HEK293 (cell line): ENCODE measurements at regions not wholly inside any gene's neighbourhood (a gene's known extent, or its start where the extent isn't known, plus 50 kb on each side); places are given as distances from the start of the nearest gene placed in this dataset.
A peak's percentile ranks its signal among the peaks of the same experiment; 100 is the strongest.

Experiments used
- GLIS2 ChIP-seq: fragments of 450-650 bp; formaldehyde crosslinking; IDR thresholded peaks from 2 replicates; pipeline ENCODE4 v1.5.1; 2016; ENCODE audit warnings: missing biosample characterization, missing genetic modification characterization
- INSM2 ChIP-seq: fragments of 450-650 bp; formaldehyde crosslinking; IDR thresholded peaks from 2 replicates; pipeline ENCODE4 v1.5.1; 2016; ENCODE audit warnings: missing biosample characterization, missing genetic modification characterization
- KLF10 ChIP-seq: fragments of 450-650 bp; IDR thresholded peaks from 2 replicates; pipeline ENCODE4 v1.5.1; 2018; ENCODE audit warnings: missing biosample characterization, mild to moderate bottlenecking, missing genetic modification characterization
- KLF7 ChIP-seq: fragments of 450-650 bp; formaldehyde crosslinking; IDR thresholded peaks from 2 replicates; pipeline ENCODE4 v1.5.1; 2016; ENCODE audit warnings: missing biosample characterization, missing genetic modification characterization, borderline replicate concordance
- MZF1 ChIP-seq: fragments of 450-650 bp; formaldehyde crosslinking; IDR thresholded peaks from 2 replicates; pipeline ENCODE4 v1.5.1; 2017; ENCODE audit warnings: missing biosample characterization, missing genetic modification characterization, borderline replicate concordance
- SCRT1 ChIP-seq: fragments of 450-650 bp; formaldehyde crosslinking; IDR thresholded peaks from 2 replicates; pipeline ENCODE4 v1.5.1; 2016; ENCODE audit warnings: missing biosample characterization, missing genetic modification characterization, borderline replicate concordance
- ZBTB7A ChIP-seq: fragments of 450-650 bp; formaldehyde crosslinking; IDR thresholded peaks from 2 replicates; pipeline ENCODE4 v1.5.1; 2016; ENCODE audit warnings: low read depth, missing biosample characterization, missing genetic modification characterization
- ZFP3 ChIP-seq: fragments of 450-650 bp; formaldehyde crosslinking; IDR thresholded peaks from 2 replicates; pipeline ENCODE4 v1.5.1; 2016; ENCODE audit warnings: low read depth, missing biosample characterization, missing genetic modification characterization
- ZFP37 ChIP-seq: fragments of 450-650 bp; formaldehyde crosslinking; IDR thresholded peaks from 2 replicates; pipeline ENCODE4 v1.5.1; 2016; ENCODE audit warnings: missing biosample characterization, missing genetic modification characterization
- ZIC2 ChIP-seq: fragments of 450-650 bp; formaldehyde crosslinking; IDR thresholded peaks from 2 replicates; pipeline ENCODE4 v1.5.1; 2016; ENCODE audit warnings: missing biosample characterization, missing genetic modification characterization
- ZNF121 ChIP-seq: fragments of 450-650 bp; formaldehyde crosslinking; IDR thresholded peaks from 2 replicates; pipeline ENCODE4 v1.5.1; 2016; ENCODE audit warnings: missing biosample characterization, missing genetic modification characterization
- ZNF138 ChIP-seq: fragments of 450-650 bp; formaldehyde crosslinking; IDR thresholded peaks from 2 replicates; pipeline ENCODE4 v1.5.1; 2016; ENCODE audit warnings: missing biosample characterization, missing genetic modification characterization, borderline replicate concordance
- ZNF169 ChIP-seq: fragments of 450-650 bp; formaldehyde crosslinking; IDR thresholded peaks from 2 replicates; pipeline ENCODE4 v1.5.1; 2016; ENCODE audit warnings: missing biosample characterization, missing genetic modification characterization
- ZNF18 ChIP-seq: fragments of 450-650 bp; formaldehyde crosslinking; IDR thresholded peaks from 2 replicates; pipeline ENCODE4 v1.5.1; 2016; ENCODE audit warnings: missing biosample characterization, missing genetic modification characterization
- ZNF266 ChIP-seq: fragments of 450-650 bp; formaldehyde crosslinking; IDR thresholded peaks from 2 replicates; pipeline ENCODE4 v1.5.1; 2016; ENCODE audit warnings: missing biosample characterization, missing genetic modification characterization, low read depth
- ZNF274 ChIP-seq, 2 experiments: fragments of 200-500 bp in 1 of 2; fragments of 450-650 bp in 1 of 2; sonication (Bioruptor generic) in 1 of 2; formaldehyde crosslinking in 1 of 2; IDR thresholded peaks; 2 replicates each; pipeline versions ENCODE4 v1.5.1 to v1.6.1; 2014 to 2016; ENCODE audit warnings: borderline replicate concordance in 1 of 2, inconsistent platforms in 1 of 2, low read length in 1 of 2, missing biosample characterization in 1 of 2, missing genetic modification characterization in 1 of 2
- ZNF280C ChIP-seq: fragments of 450-650 bp; formaldehyde crosslinking; IDR thresholded peaks from 2 replicates; pipeline ENCODE4 v1.5.1; 2016; ENCODE audit warnings: missing biosample characterization, missing genetic modification characterization
- ZNF341 ChIP-seq: fragments of 450-650 bp; formaldehyde crosslinking; IDR thresholded peaks from 2 replicates; pipeline ENCODE4; 2016; ENCODE audit warnings: low read depth, missing biosample characterization, missing genetic modification characterization
- ZNF37A ChIP-seq: fragments of 450-650 bp; IDR thresholded peaks from 2 replicates; pipeline ENCODE4 v1.5.1; 2018; ENCODE audit warnings: missing biosample characterization, missing genetic modification characterization
- ZNF398 ChIP-seq: fragments of 450-650 bp; formaldehyde crosslinking; IDR thresholded peaks from 2 replicates; pipeline ENCODE4 v1.5.1; 2017; ENCODE audit warnings: missing biosample characterization, missing genetic modification characterization
- ZNF404 ChIP-seq: fragments of 450-650 bp; formaldehyde crosslinking; IDR thresholded peaks from 2 replicates; pipeline ENCODE4 v1.5.1; 2017; ENCODE audit warnings: missing biosample characterization, missing genetic modification characterization
- ZNF433 ChIP-seq: fragments of 450-650 bp; formaldehyde crosslinking; IDR thresholded peaks from 2 replicates; pipeline ENCODE4 v1.5.1; 2016; ENCODE audit warnings: missing biosample characterization, missing genetic modification characterization, low read depth
- ZNF473 ChIP-seq: fragments of 450-650 bp; formaldehyde crosslinking; IDR thresholded peaks from 2 replicates; pipeline ENCODE4 v1.5.1; 2017; ENCODE audit warnings: missing biosample characterization, missing genetic modification characterization
- ZNF510 ChIP-seq: fragments of 450-650 bp; formaldehyde crosslinking; IDR thresholded peaks from 2 replicates; pipeline ENCODE4 v1.5.1; 2018; ENCODE audit warnings: mild to moderate bottlenecking, missing genetic modification characterization, missing biosample characterization; ENCODE audit not compliant: insufficient replicate concordance
- ZNF561 ChIP-seq: fragments of 450-650 bp; IDR thresholded peaks from 2 replicates; pipeline ENCODE4 v1.5.1; 2018; ENCODE audit warnings: missing biosample characterization, missing genetic modification characterization, borderline replicate concordance
- ZNF585B ChIP-seq: fragments of 450-650 bp; formaldehyde crosslinking; IDR thresholded peaks from 2 replicates; pipeline ENCODE4 v1.5.1; 2016; ENCODE audit warnings: missing biosample characterization, missing genetic modification characterization
- ZNF624 ChIP-seq: fragments of 450-650 bp; formaldehyde crosslinking; IDR thresholded peaks from 2 replicates; pipeline ENCODE4 v1.5.1; 2017; ENCODE audit warnings: missing biosample characterization, missing genetic modification characterization
- ZNF658 ChIP-seq: fragments of 450-650 bp; formaldehyde crosslinking; IDR thresholded peaks from 2 replicates; pipeline ENCODE4; 2016; ENCODE audit warnings: missing biosample characterization, missing genetic modification characterization
- ZNF670 ChIP-seq: fragments of 450-650 bp; formaldehyde crosslinking; IDR thresholded peaks from 2 replicates; pipeline ENCODE4 v1.5.1; 2016; ENCODE audit warnings: missing biosample characterization, missing genetic modification characterization, low read depth
- ZNF776 ChIP-seq: fragments of 450-650 bp; formaldehyde crosslinking; IDR thresholded peaks from 2 replicates; pipeline ENCODE4 v1.5.0; 2017; ENCODE audit warnings: missing biosample characterization, missing genetic modification characterization, borderline replicate concordance
- ZNF785 ChIP-seq: fragments of 450-650 bp; formaldehyde crosslinking; IDR thresholded peaks from 2 replicates; pipeline ENCODE4 v1.5.1; 2016; ENCODE audit warnings: missing biosample characterization, missing genetic modification characterization
- ZNF791 ChIP-seq: fragments of 450-650 bp; formaldehyde crosslinking; IDR thresholded peaks from 2 replicates; pipeline ENCODE4 v1.5.1; 2016; ENCODE audit warnings: missing biosample characterization, missing genetic modification characterization
- ZNF830 ChIP-seq: fragments of 450-650 bp; IDR thresholded peaks from 2 replicates; pipeline ENCODE4 v1.5.0; 2018; ENCODE audit warnings: missing biosample characterization, missing genetic modification characterization, low read depth, mild to moderate bottlenecking, moderate library complexity
- ZSCAN18 ChIP-seq: fragments of 450-650 bp; formaldehyde crosslinking; IDR thresholded peaks from 2 replicates; pipeline ENCODE4 v1.5.1; 2016; ENCODE audit warnings: missing biosample characterization, missing genetic modification characterization

- no peak for TF ChIP-seq ZSCAN18 (tag by site-specific recombination)
- no peak for TF ChIP-seq ZIC2
- TF ChIP-seq ZFP3 = no peak
- TF ChIP-seq ZNF830 (tag by site-specific recombination) = no peak
- TF ChIP-seq ZNF398 = peak; percentile 43; the same call in 1 of the 2 replicates
- no peak for TF ChIP-seq ZNF624 (tag by site-specific recombination)
- TF ChIP-seq KLF10 (tag by site-specific recombination) = no peak
- no peak for TF ChIP-seq KLF7
- TF ChIP-seq ZNF670 (tag by site-specific recombination) = no peak
- no peak for TF ChIP-seq ZNF433 (tag by site-specific recombination)
- no peak for TF ChIP-seq ZNF341 (tag by site-specific recombination)
- TF ChIP-seq ZNF404 (tag by site-specific recombination) = no peak
- no peak for TF ChIP-seq ZNF658 (tag by site-specific recombination)
- no peak for TF ChIP-seq MZF1
- no peak for TF ChIP-seq ZNF791 (tag by site-specific recombination)
- TF ChIP-seq ZNF121 = no peak
- no peak; the same call in 1 of the 2 replicates for TF ChIP-seq ZNF37A (tag by site-specific recombination)
- no peak for TF ChIP-seq ZNF561 (tag by site-specific recombination)
- TF ChIP-seq ZNF266 (tag by site-specific recombination) = no peak
- TF ChIP-seq ZNF138 (tag by site-specific recombination) = no peak
- TF ChIP-seq ZNF280C (tag by site-specific recombination) = no peak
- TF ChIP-seq GLIS2 = no peak
- no peak for TF ChIP-seq ZBTB7A (tag by site-specific recombination)
- TF ChIP-seq ZNF585B = no peak
- no peak for TF ChIP-seq ZFP37 (tag by site-specific recombination)
- TF ChIP-seq ZNF18 (tag by site-specific recombination) = no peak
- no peak for TF ChIP-seq ZNF776
- TF ChIP-seq ZNF473 (tag by site-specific recombination) = no peak
- peak; percentile 78 for TF ChIP-seq INSM2
- no peak for TF ChIP-seq ZNF274 (IDR thresholded peaks at IDR 0.05; ENCODE audit: low read length)
- TF ChIP-seq ZNF274 (tag by site-specific recombination; IDR thresholded peaks at IDR 0.05; ENCODE audit: borderline replicate concordance) = no peak
- TF ChIP-seq ZNF169 (tag by site-specific recombination) = no peak
- TF ChIP-seq SCRT1 (tag by site-specific recombination) = no peak
- no peak for TF ChIP-seq ZNF785 (tag by site-specific recombination)
- TF ChIP-seq ZNF510 (tag by site-specific recombination) = no peak
Observed at GRCh38 chr6:145199961-145200360, 535.4 kb downstream of the EPM2A start (continued).
